ENCODE measurements at regions not wholly inside any gene's neighbourhood (a gene's known extent, or its start where the extent isn't known, plus 50 kb on each side); places are given as distances from the start of the nearest gene placed in this dataset.

DNA sequence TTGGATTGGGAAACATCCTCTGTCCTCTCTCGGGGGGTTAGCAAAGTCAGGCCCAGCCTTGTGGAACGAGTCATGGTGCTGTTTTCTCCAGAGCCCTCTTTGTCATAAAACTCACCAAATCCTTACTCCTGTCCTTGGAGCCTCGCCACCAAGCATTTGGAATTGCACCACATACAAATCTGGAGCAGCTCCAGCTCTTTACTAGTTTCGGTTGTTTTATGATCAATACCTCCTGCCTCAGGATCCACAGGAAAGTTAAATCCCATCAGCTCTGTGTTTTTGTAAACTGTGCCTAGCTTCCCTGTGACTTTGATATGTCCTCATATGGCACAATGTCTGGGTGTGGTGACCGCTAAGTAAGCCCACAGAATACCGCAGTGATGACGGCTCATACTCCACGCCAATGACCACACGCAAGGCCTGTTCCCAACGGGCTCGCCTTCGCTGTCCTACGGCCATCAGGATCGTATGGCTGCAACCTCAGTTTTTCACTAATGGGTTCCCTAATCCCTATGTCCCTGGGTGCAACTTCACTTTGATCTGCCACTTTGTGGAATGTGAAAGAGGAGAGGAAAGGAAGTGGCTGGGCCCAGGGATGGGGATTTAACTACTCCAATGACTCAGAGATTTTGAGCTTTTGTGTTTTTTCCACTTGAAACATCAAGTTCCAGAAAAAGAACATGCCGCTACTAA, 111.3 kb upstream of the FOXQ1 start:
- TF ChIP-seq POLR2A (IDR thresholded peaks at IDR 0.05): no peak
- TF ChIP-seq, protein P1, sequence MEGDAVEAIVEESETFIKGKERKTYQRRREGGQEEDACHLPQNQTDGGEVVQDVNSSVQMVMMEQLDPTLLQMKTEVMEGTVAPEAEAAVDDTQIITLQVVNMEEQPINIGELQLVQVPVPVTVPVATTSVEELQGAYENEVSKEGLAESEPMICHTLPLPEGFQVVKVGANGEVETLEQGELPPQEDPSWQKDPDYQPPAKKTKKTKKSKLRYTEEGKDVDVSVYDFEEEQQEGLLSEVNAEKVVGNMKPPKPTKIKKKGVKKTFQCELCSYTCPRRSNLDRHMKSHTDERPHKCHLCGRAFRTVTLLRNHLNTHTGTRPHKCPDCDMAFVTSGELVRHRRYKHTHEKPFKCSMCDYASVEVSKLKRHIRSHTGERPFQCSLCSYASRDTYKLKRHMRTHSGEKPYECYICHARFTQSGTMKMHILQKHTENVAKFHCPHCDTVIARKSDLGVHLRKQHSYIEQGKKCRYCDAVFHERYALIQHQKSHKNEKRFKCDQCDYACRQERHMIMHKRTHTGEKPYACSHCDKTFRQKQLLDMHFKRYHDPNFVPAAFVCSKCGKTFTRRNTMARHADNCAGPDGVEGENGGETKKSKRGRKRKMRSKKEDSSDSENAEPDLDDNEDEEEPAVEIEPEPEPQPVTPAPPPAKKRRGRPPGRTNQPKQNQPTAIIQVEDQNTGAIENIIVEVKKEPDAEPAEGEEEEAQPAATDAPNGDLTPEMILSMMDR (IDR thresholded peaks at IDR 0.05): no peak
